Neural cell (in vitro differentiated cells): ENCODE measurements at regions not wholly inside any gene's neighbourhood (a gene's known extent, or its start where the extent isn't known, plus 50 kb on each side); places are given as distances from the start of the nearest gene placed in this dataset.

Experiments
- H2AFZ ChIP-seq: fragments of 200-600, 300-800 bp; sonication (generic), shearing (Covaris generic); 2 replicates; pipeline ENCODE4 v1.6.0; 2014; ENCODE audit warnings: low read depth, mild to moderate bottlenecking, antibody characterized with exemption, low read length, moderate library complexity
- H3F3A ChIP-seq: fragments of 200-600 bp; shearing (Covaris generic); 2 replicates; pipeline ENCODE4 v1.6.1; 2016; ENCODE audit warnings: mild to moderate bottlenecking, moderate library complexity, mixed read lengths, antibody characterized with exemption, low read length; ENCODE audit not compliant: insufficient read depth, poor library complexity, severe bottlenecking
- H3K27ac ChIP-seq: fragments of 200-600, 300-800 bp; sonication (generic), shearing (Covaris generic); 2 replicates; pipeline ENCODE4 v1.5.1; 2014; ENCODE audit warnings: mild to moderate bottlenecking, low read length, moderate library complexity
- H3K27me3 ChIP-seq: fragments of 300-800, 200-600 bp; sonication (generic), shearing (Covaris generic); 2 replicates; pipeline ENCODE4 v1.6.0; 2014; ENCODE audit warnings: mild to moderate bottlenecking, low read depth, low read length, moderate library complexity; ENCODE audit not compliant: insufficient read depth
- H3K36me3 ChIP-seq: fragments of 300-800, 200-600 bp; sonication (generic), shearing (Covaris generic); 2 replicates; pipeline ENCODE4 v1.5.1; 2014; ENCODE audit warnings: mild to moderate bottlenecking, antibody characterized with exemption, low read length, moderate library complexity; ENCODE audit not compliant: insufficient read depth
- H3K4me2 ChIP-seq: fragments of 300-800, 200-600 bp; sonication (generic), shearing (Covaris generic); 2 replicates; pipeline ENCODE4 v1.6.0; 2014; ENCODE audit warnings: mild to moderate bottlenecking, low read length
- H3K4me3 ChIP-seq: fragments of 300-800, 200-600 bp; sonication (generic), shearing (Covaris generic); 2 replicates; pipeline ENCODE4 v1.5.1; 2014; ENCODE audit warnings: mild to moderate bottlenecking, low read length, moderate library complexity
- H3K79me2 ChIP-seq: fragments of 200-600 bp; shearing (Covaris generic); replicated peaks from 2 replicates; pipeline ENCODE4 v1.6.0; 2014; ENCODE audit warnings: mild to moderate bottlenecking, low read length, moderate library complexity; ENCODE audit not compliant: insufficient read depth
- H3K9ac ChIP-seq: fragments of 300-800, 200-600 bp; sonication (generic), shearing (Covaris generic); 2 replicates; pipeline ENCODE4 v1.6.1; 2016; ENCODE audit warnings: mild to moderate bottlenecking, low read length, mixed read lengths
- H3K9me2 ChIP-seq: fragments of 200-600 bp; shearing (Covaris generic); 2 replicates; pipeline ENCODE4 v1.6.1; 2016; ENCODE audit warnings: mild to moderate bottlenecking, low read length, mixed read lengths; ENCODE audit not compliant: insufficient read depth
- H3K9me3 ChIP-seq: fragments of 200-600, 300-800 bp; sonication (generic), shearing (Covaris generic); 2 replicates; pipeline ENCODE4 v1.6.1; 2016; ENCODE audit warnings: mild to moderate bottlenecking, mixed run types, low read length, moderate library complexity, mixed read lengths
- H4K20me1 ChIP-seq: fragments of 200-600 bp; shearing (Covaris generic); 2 replicates; pipeline ENCODE4 v1.6.1; 2016; ENCODE audit warnings: mild to moderate bottlenecking, mixed run types; ENCODE audit not compliant: insufficient read depth
- EP300 ChIP-seq: fragments of 450-650 bp; conservative IDR thresholded peaks from 2 replicates; pipeline ENCODE4 v1.6.1; 2014; ENCODE audit warnings: antibody characterized with exemption, mild to moderate bottlenecking, moderate library complexity; ENCODE audit not compliant: poor library complexity, severe bottlenecking
- EZH2 ChIP-seq: fragments of 200-600, 300-800 bp; shearing (Covaris generic), sonication (generic); IDR thresholded peaks from 2 replicates; pipeline ENCODE4 v1.6.1; 2014; ENCODE audit warnings: antibody characterized with exemption, low read length, borderline replicate concordance, mild to moderate bottlenecking; ENCODE audit not compliant: insufficient read depth, poor library complexity, severe bottlenecking
- MXI1 ChIP-seq: fragments of 450-650 bp; conservative IDR thresholded peaks from 2 replicates; pipeline ENCODE4 v1.6.1; 2014; ENCODE audit warnings: antibody characterized with exemption, mild to moderate bottlenecking; ENCODE audit not compliant: poor library complexity, severe bottlenecking
- POLR2AphosphoS5 ChIP-seq: IDR thresholded peaks from 2 replicates; pipeline ENCODE4 v1.6.1; 2012
- RAD21 ChIP-seq: fragments of 450-650 bp; conservative IDR thresholded peaks from 2 replicates; pipeline ENCODE4 v1.6.1; 2014; ENCODE audit warnings: antibody characterized with exemption, mild to moderate bottlenecking, moderate library complexity
- SMC3 ChIP-seq: fragments of 450-650 bp; conservative IDR thresholded peaks from 2 replicates; pipeline ENCODE4 v1.6.1; 2014; ENCODE audit warnings: antibody characterized with exemption, mild to moderate bottlenecking, moderate library complexity; ENCODE audit not compliant: poor library complexity
- TAF1 ChIP-seq: IDR thresholded peaks from 2 replicates; pipeline ENCODE4 v1.6.1; 2012; ENCODE audit warnings: low read depth
- TF ChIP-seq, protein P1 (sequence below): IDR thresholded peaks from 2 replicates; pipeline ENCODE4 v1.6.1; 2012; ENCODE audit warnings: borderline replicate concordance
- TF ChIP-seq, protein P2 (sequence below): fragments of 450-650 bp; IDR thresholded peaks from 2 replicates; pipeline ENCODE4 v1.5.1; 2014; ENCODE audit warnings: antibody characterized with exemption, mild to moderate bottlenecking, moderate library complexity; ENCODE audit not compliant: poor library complexity, severe bottlenecking

DNA sequence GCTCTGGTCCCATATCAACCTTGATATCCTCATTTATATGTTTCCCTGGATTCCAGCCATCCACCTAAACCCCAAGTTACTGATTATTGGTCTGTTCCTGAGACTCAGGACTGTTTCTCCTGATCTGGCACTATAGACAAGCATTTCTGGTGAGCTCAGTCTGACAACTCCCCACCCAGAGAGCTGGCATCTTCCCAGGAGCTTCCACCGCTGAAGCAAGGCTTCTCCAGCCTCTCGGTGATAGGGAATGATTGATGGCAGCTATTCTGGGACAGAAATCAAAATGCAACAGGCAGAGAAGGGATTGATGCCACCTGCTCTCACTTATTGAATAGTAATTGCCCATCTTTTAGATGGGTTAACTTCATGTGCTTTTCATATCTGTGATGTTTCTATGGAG lies 169.7 kb upstream of the GGTLC1 start:
- Histone ChIP-seq H2AFZ (no peak overlapping the region), H3K4me3 (no peak overlapping the region), H3F3A (no peaks in the 10 kb centered on the region), H4K20me1 (no peaks in the 10 kb centered on the region), H3K4me2 (no peak overlapping the region), H3K27me3 (no peaks in the 10 kb centered on the region), H3K79me2 (no peaks in the 10 kb centered on the region), H3K27ac (no peak overlapping the region), H3K36me3 (no peaks in the 10 kb centered on the region), H3K9me3 (no peaks in the 10 kb centered on the region), H3K9ac (no peak overlapping the region), H3K9me2 (no peaks in the 10 kb centered on the region)
- TF ChIP-seq TAF1: no peak
- no peak for TF ChIP-seq EZH2
- TF ChIP-seq EP300: no peak

DNA sequence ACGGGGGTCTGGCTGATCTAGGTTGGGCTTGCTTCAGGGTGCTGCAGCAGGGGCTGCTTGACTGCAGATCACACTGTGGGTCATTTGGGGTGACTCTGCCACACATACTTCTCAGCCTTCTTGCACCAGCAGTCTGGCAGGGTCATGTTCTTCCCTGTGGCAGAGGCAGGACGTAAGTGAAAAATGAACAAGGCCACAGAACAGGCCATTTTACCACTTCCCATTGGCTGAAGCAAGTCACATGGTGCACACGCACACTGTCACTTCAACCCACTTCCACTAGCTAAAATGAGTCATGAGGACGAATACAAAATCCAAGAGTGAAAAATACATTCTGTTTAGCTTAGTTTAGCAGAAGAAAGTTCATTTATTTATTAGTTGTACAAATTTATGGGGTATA lies 168.6 kb upstream of the GGTLC1 start:
- Histone ChIP-seq H3K27ac (no peak overlapping the region), H3K9me3 (no peaks in the 10 kb centered on the region), H3K4me2 (no peak overlapping the region), H2AFZ (no peak overlapping the region), H4K20me1 (no peaks in the 10 kb centered on the region), H3F3A (no peaks in the 10 kb centered on the region), H3K9ac (no peak overlapping the region), H3K36me3 (no peaks in the 10 kb centered on the region), H3K4me3 (no peak overlapping the region), H3K9me2 (no peaks in the 10 kb centered on the region), H3K27me3 (no peaks in the 10 kb centered on the region), H3K79me2 (no peaks in the 10 kb centered on the region)
- TF ChIP-seq, protein P1, sequence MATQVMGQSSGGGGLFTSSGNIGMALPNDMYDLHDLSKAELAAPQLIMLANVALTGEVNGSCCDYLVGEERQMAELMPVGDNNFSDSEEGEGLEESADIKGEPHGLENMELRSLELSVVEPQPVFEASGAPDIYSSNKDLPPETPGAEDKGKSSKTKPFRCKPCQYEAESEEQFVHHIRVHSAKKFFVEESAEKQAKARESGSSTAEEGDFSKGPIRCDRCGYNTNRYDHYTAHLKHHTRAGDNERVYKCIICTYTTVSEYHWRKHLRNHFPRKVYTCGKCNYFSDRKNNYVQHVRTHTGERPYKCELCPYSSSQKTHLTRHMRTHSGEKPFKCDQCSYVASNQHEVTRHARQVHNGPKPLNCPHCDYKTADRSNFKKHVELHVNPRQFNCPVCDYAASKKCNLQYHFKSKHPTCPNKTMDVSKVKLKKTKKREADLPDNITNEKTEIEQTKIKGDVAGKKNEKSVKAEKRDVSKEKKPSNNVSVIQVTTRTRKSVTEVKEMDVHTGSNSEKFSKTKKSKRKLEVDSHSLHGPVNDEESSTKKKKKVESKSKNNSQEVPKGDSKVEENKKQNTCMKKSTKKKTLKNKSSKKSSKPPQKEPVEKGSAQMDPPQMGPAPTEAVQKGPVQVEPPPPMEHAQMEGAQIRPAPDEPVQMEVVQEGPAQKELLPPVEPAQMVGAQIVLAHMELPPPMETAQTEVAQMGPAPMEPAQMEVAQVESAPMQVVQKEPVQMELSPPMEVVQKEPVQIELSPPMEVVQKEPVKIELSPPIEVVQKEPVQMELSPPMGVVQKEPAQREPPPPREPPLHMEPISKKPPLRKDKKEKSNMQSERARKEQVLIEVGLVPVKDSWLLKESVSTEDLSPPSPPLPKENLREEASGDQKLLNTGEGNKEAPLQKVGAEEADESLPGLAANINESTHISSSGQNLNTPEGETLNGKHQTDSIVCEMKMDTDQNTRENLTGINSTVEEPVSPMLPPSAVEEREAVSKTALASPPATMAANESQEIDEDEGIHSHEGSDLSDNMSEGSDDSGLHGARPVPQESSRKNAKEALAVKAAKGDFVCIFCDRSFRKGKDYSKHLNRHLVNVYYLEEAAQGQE: no peak
- TF ChIP-seq EZH2 (no peak), SMC3 (no peak), TAF1 (no peak), RAD21 (no peak), EP300 (no peak), MXI1 (no peak)

DNA sequence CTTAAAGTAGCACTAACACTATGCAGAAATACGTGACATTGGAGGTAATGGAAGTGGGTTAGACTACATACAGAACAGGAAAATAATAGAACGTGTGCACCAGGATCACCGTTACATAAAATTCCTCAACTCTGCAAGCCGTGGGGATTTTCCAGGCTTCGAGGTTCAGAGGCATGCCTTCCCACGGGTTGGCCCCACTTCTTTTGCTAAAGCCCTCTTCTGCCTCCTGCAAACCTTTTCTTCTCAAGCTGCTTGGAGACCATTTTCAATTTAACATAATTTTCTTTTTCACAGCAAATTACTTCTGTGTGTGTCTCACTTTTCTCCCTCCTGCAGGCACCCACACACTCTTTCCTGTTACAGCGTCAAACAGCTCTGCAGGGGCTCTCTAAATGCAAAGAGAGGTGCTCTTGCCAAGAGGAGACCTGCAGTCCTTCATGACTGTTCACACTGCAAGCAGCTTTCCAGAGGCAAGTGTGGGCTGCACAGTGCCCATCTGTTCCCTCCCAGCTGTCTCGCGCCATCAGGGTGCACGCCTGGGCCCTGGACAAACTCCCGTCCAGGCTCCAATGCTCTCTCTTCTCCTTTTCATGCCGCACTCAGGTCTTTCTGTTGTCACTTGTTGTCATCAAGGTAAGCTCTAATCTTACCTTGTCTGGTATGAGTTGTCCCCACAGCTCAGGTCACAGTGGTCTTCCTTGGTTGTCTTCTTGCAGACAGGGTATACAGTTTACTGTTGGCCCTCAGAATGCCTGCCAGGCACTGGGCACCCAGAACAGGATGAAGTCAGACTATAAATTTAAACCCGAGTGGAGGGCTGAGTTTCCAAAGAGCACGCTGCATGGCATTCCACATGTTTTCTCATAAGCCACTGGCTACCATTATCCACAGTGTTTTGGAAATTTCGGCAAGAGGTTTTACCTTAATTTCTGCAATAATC lies 164.8 kb upstream of the GGTLC1 start:
- no peaks in the 10 kb centered on the region for H3F3A ChIP-seq
- H3K9me3 ChIP-seq: no peaks in the 10 kb centered on the region
- TF ChIP-seq, protein P1: no peak
- TF ChIP-seq POLR2AphosphoS5: no peak
- TF ChIP-seq, protein P2, sequence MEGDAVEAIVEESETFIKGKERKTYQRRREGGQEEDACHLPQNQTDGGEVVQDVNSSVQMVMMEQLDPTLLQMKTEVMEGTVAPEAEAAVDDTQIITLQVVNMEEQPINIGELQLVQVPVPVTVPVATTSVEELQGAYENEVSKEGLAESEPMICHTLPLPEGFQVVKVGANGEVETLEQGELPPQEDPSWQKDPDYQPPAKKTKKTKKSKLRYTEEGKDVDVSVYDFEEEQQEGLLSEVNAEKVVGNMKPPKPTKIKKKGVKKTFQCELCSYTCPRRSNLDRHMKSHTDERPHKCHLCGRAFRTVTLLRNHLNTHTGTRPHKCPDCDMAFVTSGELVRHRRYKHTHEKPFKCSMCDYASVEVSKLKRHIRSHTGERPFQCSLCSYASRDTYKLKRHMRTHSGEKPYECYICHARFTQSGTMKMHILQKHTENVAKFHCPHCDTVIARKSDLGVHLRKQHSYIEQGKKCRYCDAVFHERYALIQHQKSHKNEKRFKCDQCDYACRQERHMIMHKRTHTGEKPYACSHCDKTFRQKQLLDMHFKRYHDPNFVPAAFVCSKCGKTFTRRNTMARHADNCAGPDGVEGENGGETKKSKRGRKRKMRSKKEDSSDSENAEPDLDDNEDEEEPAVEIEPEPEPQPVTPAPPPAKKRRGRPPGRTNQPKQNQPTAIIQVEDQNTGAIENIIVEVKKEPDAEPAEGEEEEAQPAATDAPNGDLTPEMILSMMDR: no peak
- no peak for TF ChIP-seq EP300
- no peak for TF ChIP-seq SMC3
- no peak for TF ChIP-seq MXI1
- no peak overlapping the region for H3K4me3 ChIP-seq
- no peaks in the 10 kb centered on the region for H3K36me3 ChIP-seq
- H2AFZ ChIP-seq: no peak overlapping the region
- no peaks in the 10 kb centered on the region for H3K9me2 ChIP-seq
- no peak overlapping the region for H3K9ac ChIP-seq
- H3K27me3 ChIP-seq: no peaks in the 10 kb centered on the region
- H4K20me1 ChIP-seq: no peaks in the 10 kb centered on the region
- H3K79me2 ChIP-seq: no peaks in the 10 kb centered on the region
- H3K4me2 ChIP-seq: no peak overlapping the region
- H3K27ac ChIP-seq: no peak overlapping the region
